ENCODE measurements at regions not wholly inside any gene's neighbourhood (a gene's known extent, or its start where the extent isn't known, plus 50 kb on each side); places are given as distances from the start of the nearest gene placed in this dataset.

- no peaks in the 10 kb centered on the region for H3K36me3 ChIP-seq
- no peak overlapping the region for H3K27ac ChIP-seq
- no peaks in the 10 kb centered on the region for H3K4me1 ChIP-seq
- no peak for TF ChIP-seq CTCF (IDR thresholded peaks at IDR 0.05)
- DNase-seq (ENCODE audit: low spot score), result no peak
- no peaks in the 10 kb centered on the region for H3K9me3 ChIP-seq
- no peaks in the 10 kb centered on the region for H3K27me3 ChIP-seq
- no peak overlapping the region for H3K4me3 ChIP-seq
Measured at GRCh38 chr6:8947900-8948299, 512.6 kb upstream of the SLC35B3 start.

GRCh38 chr6:8944548-8944947 lies 509.2 kb upstream of the SLC35B3 start:
- Histone ChIP-seq H3K27ac (no peak overlapping the region), H3K9me3 (no peaks in the 10 kb centered on the region), H3K36me3 (no peaks in the 10 kb centered on the region), H3K4me3 (no peak overlapping the region), H3K4me1 (no peaks in the 10 kb centered on the region), H3K27me3 (no peaks in the 10 kb centered on the region)
- no peak for DNase-seq (ENCODE audit: low spot score)
- no peak for TF ChIP-seq CTCF (IDR thresholded peaks at IDR 0.05)

- Histone ChIP-seq H3K27me3 (no peaks in the 10 kb centered on the region), H3K9me3 (no peaks in the 10 kb centered on the region), H3K4me3 (no peak overlapping the region), H3K4me1 (no peaks in the 10 kb centered on the region), H3K36me3 (no peaks in the 10 kb centered on the region), H3K27ac (no peak overlapping the region)
- no peak for DNase-seq (ENCODE audit: low spot score)
- no peak for TF ChIP-seq CTCF (IDR thresholded peaks at IDR 0.05)
Measured at GRCh38 chr6:8943073-8943472, 507.7 kb upstream of the SLC35B3 start.

- no peak for DNase-seq (ENCODE audit: low spot score)
- no peaks in the 10 kb centered on the region for H3K4me1 ChIP-seq
- no peaks in the 10 kb centered on the region for H3K9me3 ChIP-seq
- no peaks in the 10 kb centered on the region for H3K27me3 ChIP-seq
- TF ChIP-seq CTCF (IDR thresholded peaks at IDR 0.05), result no peak
- H3K36me3 ChIP-seq, result no peaks in the 10 kb centered on the region
- H3K27ac ChIP-seq, result no peak overlapping the region
- no peak overlapping the region for H3K4me3 ChIP-seq
Measured at GRCh38 chr6:8941577-8941976, 506.2 kb upstream of the SLC35B3 start.

GRCh38 chr6:8940356-8940755 lies 505.0 kb upstream of the SLC35B3 start:
- Histone ChIP-seq H3K9me3 (no peaks in the 10 kb centered on the region), H3K27me3 (no peaks in the 10 kb centered on the region), H3K36me3 (no peaks in the 10 kb centered on the region), H3K4me3 (no peak overlapping the region), H3K27ac (no peak overlapping the region), H3K4me1 (no peaks in the 10 kb centered on the region)
- no peak for DNase-seq (ENCODE audit: low spot score)
- TF ChIP-seq CTCF (IDR thresholded peaks at IDR 0.05), result no peak

- H3K27ac ChIP-seq, result no peak overlapping the region
- H3K36me3 ChIP-seq, result no peaks in the 10 kb centered on the region
- no peaks in the 10 kb centered on the region for H3K27me3 ChIP-seq
- TF ChIP-seq CTCF (IDR thresholded peaks at IDR 0.05), result no peak
- H3K4me1 ChIP-seq, result no peaks in the 10 kb centered on the region
- no peaks in the 10 kb centered on the region for H3K9me3 ChIP-seq
- H3K4me3 ChIP-seq, result no peak overlapping the region
- DNase-seq (ENCODE audit: low spot score), result no peak
Measured at GRCh38 chr6:8939615-8940014, 504.3 kb upstream of the SLC35B3 start.
